ENCODE measurements at regions not wholly inside any gene's neighbourhood (a gene's known extent, or its start where the extent isn't known, plus 50 kb on each side); places are given as distances from the start of the nearest gene placed in this dataset.

DNA sequence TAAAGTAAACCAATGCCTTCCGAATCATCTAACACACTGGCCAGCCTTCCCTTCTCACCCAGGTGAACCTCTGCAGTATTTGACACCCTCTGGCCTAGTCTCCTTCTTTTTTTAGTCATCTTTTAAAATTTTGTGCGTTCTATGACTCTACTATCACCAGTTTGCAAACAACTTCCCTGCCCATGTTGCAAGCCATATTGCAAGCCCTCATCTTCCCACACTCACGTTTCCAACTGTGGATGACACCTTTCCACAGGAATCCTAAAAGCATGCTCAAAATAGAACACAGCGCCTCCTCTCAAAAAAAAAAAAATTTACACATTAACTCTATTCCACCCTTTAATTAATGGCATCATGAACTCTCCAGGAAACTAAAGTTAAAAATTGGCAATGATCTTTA, 440.1 kb downstream of the EFNB2 start:
- dilution Hi-C loops (cut with HindIII; ENCODE audit: low sequenced_read_pairs, unreplicated experiment) = no loop called here
- no peaks in the 10 kb centered on the region for H3K36me3 ChIP-seq (ENCODE audit: control insufficient read depth, insufficient read depth, low read length)
- no peak overlapping the region for H2BK20ac ChIP-seq (ENCODE audit: low read depth, low read length)
- no peak overlapping the region for H2AFZ ChIP-seq (replicated peaks; ENCODE audit: low read length, poor library complexity)
- ATAC-seq (ENCODE audit: low read depth) (no peak), DNase-seq (no peak)
- no peak overlapping the region for H3K4me2 ChIP-seq (ENCODE audit: low read depth, low read length)
- H3K14ac ChIP-seq (replicated peaks; ENCODE audit: low read depth, low read length) = no peak overlapping the region
- H3K4me1 ChIP-seq (ENCODE audit: control insufficient read depth, insufficient read depth, low read length) = no peaks in the 10 kb centered on the region; the same call in 1 of the 2 replicates
- H3K18ac ChIP-seq (ENCODE audit: low read depth, low read length) = no peak overlapping the region
- no TSS peak for BruUV-seq (replicated peaks)
- H4K8ac ChIP-seq (ENCODE audit: low read depth in 2 of 2, low read length in 2 of 2) = no peak overlapping the region
- H3K27ac ChIP-seq (ENCODE audit: insufficient read depth, low read length) = no peak overlapping the region
- in situ Hi-C loops (cut with MboI; ENCODE audit: low sequenced_read_pairs) = loop anchor here (25.0 kb wide), 1 partner anchor 417 kb away; no protein-coding TSS in a partner anchor
- H2BK120ac ChIP-seq (ENCODE audit: low read depth, low read length) = no peak overlapping the region
- no peak overlapping the region for H3K4ac ChIP-seq (ENCODE audit: low read depth, low read length)
- CTCF ChIA-PET = no interaction called here
- H2BK15ac ChIP-seq (ENCODE audit: low read depth, low read length) = no peak overlapping the region
- H4K5ac ChIP-seq (ENCODE audit: low read depth, low read length) = no peak overlapping the region
- H3K9me1 ChIP-seq (ENCODE audit: insufficient read depth, low read length) = no peaks in the 10 kb centered on the region
- no peak overlapping the region for H3K9ac ChIP-seq (ENCODE audit: low read depth, low read length)
- H4K20me1 ChIP-seq (ENCODE audit: insufficient read depth, low read length) = no peaks in the 10 kb centered on the region
- H3K4me3 ChIP-seq (ENCODE audit: insufficient read depth, low read depth, low read length) = no peak overlapping the region
- H4K91ac ChIP-seq (ENCODE audit: insufficient read depth, low read depth, low read length) = no peak overlapping the region
- H2AK5ac ChIP-seq (ENCODE audit: low read depth, low read length) = no peak overlapping the region
- H3K79me1 ChIP-seq (ENCODE audit: low read depth in 1 of 2, low read length in 2 of 2) = no peaks in the 10 kb centered on the region
- no peak overlapping the region for H3K56ac ChIP-seq (ENCODE audit: extremely low read depth, insufficient read depth, low read length)
- no peak for TF ChIP-seq CEBPB (IDR thresholded peaks at IDR 0.05; ENCODE audit: low read depth, low read length)
- TF ChIP-seq, protein P1, sequence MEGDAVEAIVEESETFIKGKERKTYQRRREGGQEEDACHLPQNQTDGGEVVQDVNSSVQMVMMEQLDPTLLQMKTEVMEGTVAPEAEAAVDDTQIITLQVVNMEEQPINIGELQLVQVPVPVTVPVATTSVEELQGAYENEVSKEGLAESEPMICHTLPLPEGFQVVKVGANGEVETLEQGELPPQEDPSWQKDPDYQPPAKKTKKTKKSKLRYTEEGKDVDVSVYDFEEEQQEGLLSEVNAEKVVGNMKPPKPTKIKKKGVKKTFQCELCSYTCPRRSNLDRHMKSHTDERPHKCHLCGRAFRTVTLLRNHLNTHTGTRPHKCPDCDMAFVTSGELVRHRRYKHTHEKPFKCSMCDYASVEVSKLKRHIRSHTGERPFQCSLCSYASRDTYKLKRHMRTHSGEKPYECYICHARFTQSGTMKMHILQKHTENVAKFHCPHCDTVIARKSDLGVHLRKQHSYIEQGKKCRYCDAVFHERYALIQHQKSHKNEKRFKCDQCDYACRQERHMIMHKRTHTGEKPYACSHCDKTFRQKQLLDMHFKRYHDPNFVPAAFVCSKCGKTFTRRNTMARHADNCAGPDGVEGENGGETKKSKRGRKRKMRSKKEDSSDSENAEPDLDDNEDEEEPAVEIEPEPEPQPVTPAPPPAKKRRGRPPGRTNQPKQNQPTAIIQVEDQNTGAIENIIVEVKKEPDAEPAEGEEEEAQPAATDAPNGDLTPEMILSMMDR (conservative IDR thresholded peaks at IDR 0.05; ENCODE audit: low read depth, low read length) = no peak
- H2BK5ac ChIP-seq (ENCODE audit: low read depth, low read length, poor library complexity, severe bottlenecking) = no peak overlapping the region
- POLR2A ChIA-PET (ENCODE audit: unreplicated experiment) = no interaction called here
- WGBS, 2 experiments (ENCODE audit: extremely low coverage in 2 of 2, insufficient read length in 1 of 2) = 100% methylated on average over 3 of the region's 4 CpGs; no CpG with 5 or more reads in 1 of the 2 experiments
- H2AK9ac ChIP-seq (replicated peaks; ENCODE audit: low read depth, low read length, poor library complexity) = no peak overlapping the region
- no peaks in the 10 kb centered on the region for H3K27me3 ChIP-seq (ENCODE audit: control insufficient read depth, insufficient read depth, low read length)
- intact Hi-C loops (cut with micrococcal nuclease) = no loop called here
- H3K23ac ChIP-seq (ENCODE audit: low read depth, low read length) = no peak overlapping the region
- H3K9me3 ChIP-seq (ENCODE audit: control insufficient read depth, insufficient read depth, low read length) = no peaks in the 10 kb centered on the region

All from IMR-90 (cell line).